Sigmoid colon (tissue), 6 donors: ENCODE measurements at regions not wholly inside any gene's neighbourhood (a gene's known extent, or its start where the extent isn't known, plus 50 kb on each side); places are given as distances from the start of the nearest gene placed in this dataset.

Experiments used
- DNase-seq: peaks from one replicate; pipeline ENCODE4 v3.0.0-alpha.2; 2019
- H3K27ac ChIP-seq, 4 donors: fragments of 200-600 bp; sonication (generic); one replicate each; pipeline ENCODE4 v1.5.1; 2016 to 2019; ENCODE audit warnings: mild to moderate bottlenecking in 1 of 4
- H3K27me3 ChIP-seq, 3 donors: fragments of 200-600 bp; sonication (generic); one replicate each; pipeline ENCODE4 v1.5.1; 2019; ENCODE audit warnings: mild to moderate bottlenecking in 1 of 3
- H3K36me3 ChIP-seq, 4 donors: fragments of 200-600 bp; sonication (generic); one replicate each; pipeline ENCODE4 v1.5.1; 2016 to 2019
- H3K4me1 ChIP-seq, 4 donors: fragments of 200-600 bp; sonication (generic); one replicate each; pipeline ENCODE4 v1.5.1; 2017 to 2019
- H3K4me3 ChIP-seq, 4 donors: fragments of 200-600 bp; sonication (generic); one replicate each; pipeline ENCODE4 v1.5.1; 2017 to 2019; ENCODE audit warnings: mild to moderate bottlenecking in 2 of 4, moderate library complexity in 1 of 4
- H3K9me3 ChIP-seq, 4 donors: fragments of 200-600 bp in 3 of 4; sonication (generic) in 3 of 4; one replicate each; pipeline versions ENCODE4 v1.5.1 to v1.6.1; 2013 to 2019
- CTCF ChIP-seq, 4 experiments: fragments of 450-650 bp in 3 of 4; fragments of 200-600 bp in 1 of 4; IDR thresholded peaks; one replicate each; pipeline ENCODE4 v1.5.1; 2016 to 2019; ENCODE audit warnings: antibody characterized with exemption in 4 of 4, mild to moderate bottlenecking in 3 of 4, moderate library complexity in 2 of 4
- EP300 ChIP-seq, 4 donors: sonication (generic); formaldehyde crosslinking; IDR thresholded peaks; one replicate each; pipeline ENCODE4 v1.6.1; 2017; ENCODE audit warnings: antibody characterized with exemption in 4 of 4
- POLR2A ChIP-seq, 2 donors: fragments of 450-650 bp; IDR thresholded peaks; one replicate each; pipeline ENCODE4 v1.6.1; 2016; ENCODE audit warnings: antibody characterized with exemption in 2 of 2, mild to moderate bottlenecking in 2 of 2, moderate library complexity in 2 of 2
- POLR2AphosphoS5 ChIP-seq, 4 donors: sonication (generic); formaldehyde crosslinking; IDR thresholded peaks; one replicate each; pipeline ENCODE4 v1.6.1; 2017; ENCODE audit warnings: antibody characterized with exemption in 4 of 4
- WGBS, 2 donors: extraction: QIAGEN DNeasy Blood & Tissue Kit; methylation state at CpG; one replicate each; pipeline ENCODE4 v1.1.7; 2013; 5-methylcytosine and 5-hydroxymethylcytosine counted together
- intact Hi-C: fragments of 100-400 bp; cut with DNase I; formaldehyde crosslinking; loops from one replicate; pipeline ENCODE4 v1.15.1; 2023
- donor health status: healthy with polysubstance abuse.
- donor health status: healthy.

GRCh38 chr2:217158928-217159327 lies 299.1 kb upstream of the TNP1 start:
- intact Hi-C loops: no loop called here

GRCh38 chr2:217157581-217157980 lies 297.7 kb upstream of the TNP1 start:
- Histone ChIP-seq H3K4me3 (no peak overlapping the region), H3K36me3 (no peaks in the 10 kb centered on the region), H3K4me1 (peaks cover 0 to 20% (median 9%) of the 10 kb centered on the region in 4 donors), H3K9me3 (no peaks in the 10 kb centered on the region), H3K27ac (no peak overlapping the region), H3K27me3 (no peaks in the 10 kb centered on the region)
- intact Hi-C loops: no loop called here
- WGBS, 2 donors: 91 to 92% methylated on average over 6 of the region's 6 CpGs
- no peak for TF ChIP-seq EP300 (IDR thresholded peaks at IDR 0.05)
- TF ChIP-seq POLR2A (IDR thresholded peaks at IDR 0.05): no peak
- no peak for TF ChIP-seq CTCF (IDR thresholded peaks at IDR 0.05)
- no peak for TF ChIP-seq POLR2AphosphoS5 (IDR thresholded peaks at IDR 0.05)
- DNase-seq: no peak

More at GRCh38 chr2:217158928-217159327, 299.1 kb upstream of the TNP1 start:
- H3K36me3 ChIP-seq: no peaks in the 10 kb centered on the region
- no peak overlapping the region for H3K4me3 ChIP-seq
- TF ChIP-seq POLR2A (IDR thresholded peaks at IDR 0.05) (no peak), POLR2AphosphoS5 (IDR thresholded peaks at IDR 0.05) (no peak), EP300 (IDR thresholded peaks at IDR 0.05) (no peak), CTCF (IDR thresholded peaks at IDR 0.05) (no peak)
- peaks cover 0 to 20% (median 10%) of the 10 kb centered on the region in 4 donors for H3K4me1 ChIP-seq
- DNase-seq: no peak
- no peaks in the 10 kb centered on the region for H3K27me3 ChIP-seq
- 83 to 87% methylated on average over 2 of the region's 2 CpGs for WGBS, 2 donors
- no peak overlapping the region for H3K27ac ChIP-seq
- H3K9me3 ChIP-seq: no peaks in the 10 kb centered on the region

GRCh38 chr2:217156801-217157200 lies 296.9 kb upstream of the TNP1 start:
- Histone ChIP-seq H3K27ac (no peak overlapping the region), H3K27me3 (no peaks in the 10 kb centered on the region), H3K4me1 (peaks cover 0 to 20% (median 8%) of the 10 kb centered on the region in 4 donors), H3K36me3 (no peaks in the 10 kb centered on the region), H3K4me3 (no peak overlapping the region), H3K9me3 (no peaks in the 10 kb centered on the region)
- TF ChIP-seq EP300 (IDR thresholded peaks at IDR 0.05): no peak
- TF ChIP-seq CTCF (IDR thresholded peaks at IDR 0.05): no peak
- no peak for TF ChIP-seq POLR2A (IDR thresholded peaks at IDR 0.05)
- TF ChIP-seq POLR2AphosphoS5 (IDR thresholded peaks at IDR 0.05): no peak
- intact Hi-C loops: no loop called here
- no peak for DNase-seq
- 82 to 92% methylated on average over 2 of the region's 2 CpGs for WGBS, 2 donors

- intact Hi-C loops: no loop called here
- H3K4me1 ChIP-seq: peaks cover 0 to 3% (median 0%) of the 10 kb centered on the region in 4 donors
- DNase-seq: no peak
- H3K27me3 ChIP-seq: no peaks in the 10 kb centered on the region
- TF ChIP-seq POLR2A (IDR thresholded peaks at IDR 0.05): no peak
- TF ChIP-seq POLR2AphosphoS5 (IDR thresholded peaks at IDR 0.05): no peak
- TF ChIP-seq EP300 (IDR thresholded peaks at IDR 0.05): no peak
- no peak for TF ChIP-seq CTCF (IDR thresholded peaks at IDR 0.05)
- no peak overlapping the region for H3K27ac ChIP-seq
- no peaks in the 10 kb centered on the region for H3K9me3 ChIP-seq
- H3K4me3 ChIP-seq: no peak overlapping the region
- WGBS, 2 donors: 72 to 80% methylated on average over 9 of the region's 9 CpGs
- H3K36me3 ChIP-seq: no peaks in the 10 kb centered on the region
Measured at GRCh38 chr2:217154923-217155322, 295.1 kb upstream of the TNP1 start.

GRCh38 chr2:217153510-217153909 lies 293.6 kb upstream of the TNP1 start:
- 91% methylated on average over 5 of the region's 5 CpGs for WGBS, 2 donors
- H3K27me3 ChIP-seq: no peaks in the 10 kb centered on the region
- no peaks in the 10 kb centered on the region for H3K4me1 ChIP-seq
- H3K4me3 ChIP-seq: no peak overlapping the region
- intact Hi-C loops: no loop called here
- H3K27ac ChIP-seq: no peak overlapping the region
- no peaks in the 10 kb centered on the region for H3K9me3 ChIP-seq
- no peak for DNase-seq
- TF ChIP-seq POLR2A (IDR thresholded peaks at IDR 0.05): no peak
- no peak for TF ChIP-seq POLR2AphosphoS5 (IDR thresholded peaks at IDR 0.05)
- no peak for TF ChIP-seq CTCF (IDR thresholded peaks at IDR 0.05)
- TF ChIP-seq EP300 (IDR thresholded peaks at IDR 0.05): no peak
- no peaks in the 10 kb centered on the region for H3K36me3 ChIP-seq
